Heart left ventricle (tissue), 16 donors: ENCODE measurements at regions not wholly inside any gene's neighbourhood (a gene's known extent, or its start where the extent isn't known, plus 50 kb on each side); places are given as distances from the start of the nearest gene placed in this dataset.

Source experiments
- ATAC-seq, 4 donors: fragments of 200-7000 bp; cut with Tn5 transposase; one replicate each; pipeline ENCODE4 v1.9.1; 2020 to 2022; ENCODE audit warnings: moderate library complexity in 4 of 4, mild to moderate bottlenecking in 3 of 4, moderate number of reproducible peaks in 1 of 4
- DNase-seq, 5 donors: peaks; one replicate each; pipeline ENCODE4 v3.0.0-alpha.2; 2020
- H3K27ac ChIP-seq, 12 donors: fragments of 200-600 bp; sonication (generic) in 4 of 12; one replicate each; pipeline versions ENCODE4 v1.5.0 to v1.8.0; 2016 to 2022; ENCODE audit warnings: mild to moderate bottlenecking in 2 of 12
- H3K27me3 ChIP-seq, 9 donors: fragments of 200-600 bp; sonication (generic) in 2 of 9; one replicate each; pipeline versions ENCODE4 v1.5.1 to v1.8.0; 2016 to 2022; ENCODE audit warnings: mild to moderate bottlenecking in 3 of 9
- H3K36me3 ChIP-seq, 9 donors: fragments of 200-600 bp; sonication (generic) in 2 of 9; one replicate each; pipeline versions ENCODE4 v1.5.0 to v1.8.0; 2018 to 2022; ENCODE audit warnings: mild to moderate bottlenecking in 2 of 9
- H3K4me1 ChIP-seq, 12 donors: fragments of 200-600 bp; sonication (generic) in 4 of 12; one replicate each; pipeline versions ENCODE4 v1.5.0 to v1.8.0; 2016 to 2022; ENCODE audit warnings: mild to moderate bottlenecking in 3 of 12
- H3K4me3 ChIP-seq, 12 donors: fragments of 200-600 bp; sonication (generic) in 4 of 12; one replicate each; pipeline versions ENCODE4 v1.5.0 to v1.8.0; 2017 to 2022; ENCODE audit warnings: mild to moderate bottlenecking in 9 of 12, moderate library complexity in 4 of 12
- H3K9me3 ChIP-seq, 12 donors: fragments of 200-600 bp; sonication (generic) in 4 of 12; one replicate each; pipeline versions ENCODE4 v1.5.0 to v1.8.0; 2016 to 2022; ENCODE audit warnings: mild to moderate bottlenecking in 1 of 12
- CTCF ChIP-seq, 12 donors: fragments of 200-600 bp; sonication (generic) in 4 of 12; IDR thresholded peaks; one replicate each; pipeline versions ENCODE4 v1.5.0 to v1.8.0; 2018 to 2022; ENCODE audit warnings: antibody characterized with exemption in 12 of 12, mild to moderate bottlenecking in 5 of 12
- POLR2A ChIP-seq, 2 donors: fragments of 450-650 bp; IDR thresholded peaks; one replicate each; pipeline ENCODE4 v1.6.1; 2017; ENCODE audit warnings: antibody characterized with exemption in 2 of 2, mild to moderate bottlenecking in 2 of 2, moderate library complexity in 2 of 2
- WGBS, 4 donors: extraction: QIAGEN DNeasy Blood & Tissue Kit in 2 of 4; methylation state at CpG; one replicate each; pipeline versions ENCODE4 v1.1.5 to v1.1.7; 2013 to 2018; 5-methylcytosine and 5-hydroxymethylcytosine counted together
- intact Hi-C, 10 donors: fragments of 100-400 bp; cut with DNase I; formaldehyde crosslinking; loops; one replicate each; pipeline versions ENCODE4 v1.11.1 to v1.14.2; 2022
- donor health status: ischemic (EF 13 %, LVEDD 7.1; RV severe dilation, severe dysfunction).
- donor health status: healthy with polysubstance abuse.
- donor health status: DM: no; HTN: yes; CAD: no.
- donor health status: DM: no; HTN: no; CAD: no.
- donor health status: ischemic (EF 25% LVEDD 6.9; RV normal size, moderate dysfunction).
- donor health status: ischemic (EF 25% LVEDD 5.7; RV mildly dilated, moderate dysfunction).
- donor health status: healthy.
- donor health status: DM: yes; HTN: yes; CAD: no.
- donor health status: ischemic (EF 35%, LVEDD 5.7; RV mildly dilated, moderate dysfunction).
- donor health status: nonischemic (EF 11% LVEDD 7.7; RV severe dilation, severe dysfunction).
- donor health status: DM: yes; HTN: yes; CAD: no.
- donor health status: PGD.
- donor health status: ischemic (EF 29% LVEDD 5.4; RV normal size, mild dysfunction).
- donor health status: nonischemic (EF 23%, LVEDD 6.1; RV moderate dilation, normal function).

GRCh38 chrX:131812847-131813825 lies 210.0 kb upstream of the STK26 start:
- TF ChIP-seq CTCF (IDR thresholded peaks at IDR 0.05) (peak in 10 of 12 donors; percentile 12 to 63 (median 34)), POLR2A (IDR thresholded peaks at IDR 0.05) (no peak)
- Histone ChIP-seq H3K27ac (peak overlapping the region; percentile 40 to 93 (median 74)), H3K4me1 (peaks cover 0 to 22% (median 0%) of the 10 kb centered on the region in 12 donors), H3K4me3 (peak overlapping the region in 10 of 12 donors; percentile 37 to 61 (median 52)), H3K27me3 (no peaks in the 10 kb centered on the region), H3K36me3 (no peaks in the 10 kb centered on the region), H3K9me3 (no peaks in the 10 kb centered on the region)
- WGBS, 4 donors, result 37 to 61% (median 47%) methylated on average over 11 of the region's 11 CpGs
- DNase-seq (peak in 4 of 5 donors; percentile 53 to 80 (median 66)), ATAC-seq (peak; percentile 83 to 96 (median 90))
- intact Hi-C loops, result loop anchor here in 1 of 10 donors (1.0 kb wide), 1 partner anchor 20 kb away; no protein-coding TSS in a partner anchor

GRCh38 chrX:131816551-131817136 lies 206.5 kb upstream of the STK26 start:
- intact Hi-C loops, result no loop called here
- peaks cover 0 to 30% (median 0%) of the 10 kb centered on the region in 12 donors for H3K4me1 ChIP-seq
- H3K36me3 ChIP-seq, result no peaks in the 10 kb centered on the region
- H3K4me3 ChIP-seq, result peak overlapping the region in 10 of 12 donors; percentile 19 to 56 (median 45)
- 29 to 63% (median 53%) methylated on average over 9 of the region's 9 CpGs for WGBS, 4 donors
- H3K27me3 ChIP-seq, result no peaks in the 10 kb centered on the region
- TF ChIP-seq POLR2A (IDR thresholded peaks at IDR 0.05) (no peak), CTCF (IDR thresholded peaks at IDR 0.05) (peak; percentile 16 to 63 (median 42))
- DNase-seq (peak in 4 of 5 donors; percentile 64 to 79 (median 76)), ATAC-seq (peak in 3 of 4 donors; percentile 83 to 94 (median 91))
- no peaks in the 10 kb centered on the region for H3K9me3 ChIP-seq
- peak overlapping the region in 10 of 12 donors; percentile 53 to 86 (median 63) for H3K27ac ChIP-seq

DNA sequence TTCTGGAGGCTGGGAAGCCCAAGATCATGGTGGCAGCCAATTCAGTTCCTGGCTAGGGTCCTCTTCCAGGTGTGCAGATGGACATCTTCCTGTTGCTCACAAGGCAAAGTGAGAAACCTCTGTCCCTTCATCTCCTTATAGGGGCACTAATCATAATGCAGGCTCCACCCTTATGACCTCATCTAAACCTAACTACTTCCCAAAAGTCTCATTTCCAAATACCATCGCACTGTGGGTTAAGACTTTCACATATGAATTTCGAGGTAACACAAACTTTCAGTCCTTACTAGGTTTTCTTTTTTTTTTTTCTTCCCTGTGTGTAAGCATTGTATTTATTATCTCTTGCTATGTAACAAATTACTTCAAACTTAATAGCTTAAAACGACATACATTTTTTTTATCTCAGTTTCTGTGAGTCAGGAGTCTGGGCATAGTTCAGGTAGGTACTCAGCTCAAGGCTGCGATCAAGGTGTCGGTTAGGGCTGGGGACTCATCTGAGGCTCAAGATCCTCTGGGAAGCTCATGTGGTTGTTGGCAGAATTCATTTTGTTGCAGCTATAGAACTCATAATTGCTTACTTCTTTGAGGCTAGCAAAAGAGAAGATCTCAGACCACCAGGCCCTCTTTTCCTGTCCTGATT lies 204.7 kb upstream of the STK26 start:
- no peak for DNase-seq
- ATAC-seq, result no peak
- Histone ChIP-seq H3K4me3 (no peak overlapping the region), H3K4me1 (peaks cover 0 to 36% (median 0%) of the 10 kb centered on the region in 12 donors), H3K9me3 (no peaks in the 10 kb centered on the region), H3K36me3 (no peaks in the 10 kb centered on the region), H3K27ac (peak overlapping the region in 1 of 12 donors; percentile 30), H3K27me3 (no peaks in the 10 kb centered on the region)
- TF ChIP-seq POLR2A (IDR thresholded peaks at IDR 0.05) (no peak), CTCF (IDR thresholded peaks at IDR 0.05) (no peak)
- 77 to 78% (median 78%) methylated on average over 5 of the region's 5 CpGs for WGBS, 4 donors
- intact Hi-C loops, result no loop called here
